ENCODE measurements at regions not wholly inside any gene's neighbourhood (a gene's known extent, or its start where the extent isn't known, plus 50 kb on each side); places are given as distances from the start of the nearest gene placed in this dataset.

- no peak for TF ChIP-seq REST (IDR thresholded peaks at IDR 0.05; ENCODE audit: low read depth, low read length)
- TF ChIP-seq MEF2A (IDR thresholded peaks at IDR 0.05; ENCODE audit: borderline replicate concordance, low read depth): no peak
- TF ChIP-seq CTCF (IDR thresholded peaks at IDR 0.05): no peak
- TF ChIP-seq GABPA (IDR thresholded peaks at IDR 0.05; ENCODE audit: low read depth): no peak
Measured at GRCh38 chr2:107553539-107553938, 273.2 kb upstream of the RGPD4 start.

Data from SK-N-SH (cell line).